LNCAP (cell line): ENCODE measurements at regions not wholly inside any gene's neighbourhood (a gene's known extent, or its start where the extent isn't known, plus 50 kb on each side); places are given as distances from the start of the nearest gene placed in this dataset.

Experiments
- CTCF ChIP-seq: fragments of 450-650 bp; IDR thresholded peaks from 2 replicates; pipeline ENCODE4 v1.5.1; 2017; ENCODE audit warnings: mild to moderate bottlenecking

DNA sequence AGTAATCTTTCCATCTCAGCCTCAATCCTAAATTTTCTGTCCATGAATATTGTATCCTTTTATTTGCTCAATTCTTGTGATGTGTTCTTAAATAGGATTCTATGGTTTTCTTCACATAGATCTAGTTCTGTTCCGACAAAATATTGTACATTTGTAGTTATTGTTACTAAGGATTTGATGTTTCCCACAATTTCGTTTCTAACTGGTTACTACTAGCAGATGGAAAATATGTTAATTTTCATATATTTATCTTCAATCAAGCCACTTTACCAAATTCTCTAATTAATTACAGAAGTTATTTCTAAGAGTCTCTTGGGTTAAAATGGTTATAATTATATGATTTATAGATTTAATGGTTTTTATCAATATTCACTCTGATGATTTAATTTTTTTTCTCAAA is 60.3 kb downstream of the SEC61B start:
- no peak for TF ChIP-seq CTCF

GRCh38 chr9:99285965-99286364 is 63.9 kb downstream of the SEC61B start:
- no peak for TF ChIP-seq CTCF

GRCh38 chr9:99286536-99286935 is 64.5 kb downstream of the SEC61B start:
- TF ChIP-seq CTCF, result no peak

GRCh38 chr9:99287641-99288040 is 65.6 kb downstream of the SEC61B start:
- no peak for TF ChIP-seq CTCF

DNA sequence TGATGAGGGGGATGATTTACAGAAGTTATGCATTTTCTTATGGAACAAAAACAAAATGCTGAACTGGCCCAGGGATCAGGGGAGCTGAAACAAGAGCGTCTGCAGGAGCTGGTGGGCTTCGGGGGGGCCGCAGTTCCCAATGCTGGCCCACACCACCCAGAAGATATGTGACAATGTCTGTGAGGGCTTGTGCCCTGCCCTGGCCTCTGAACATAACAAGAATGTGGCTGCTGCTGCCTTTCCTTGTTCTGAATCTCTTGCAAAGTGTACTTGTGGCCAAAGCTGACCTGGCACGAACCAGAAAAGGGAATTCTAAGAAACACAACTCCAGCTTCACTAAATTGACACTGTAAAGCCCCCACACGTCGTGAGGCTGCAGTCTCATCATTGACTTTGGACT is 66.7 kb downstream of the SEC61B start:
- no peak for TF ChIP-seq CTCF

DNA sequence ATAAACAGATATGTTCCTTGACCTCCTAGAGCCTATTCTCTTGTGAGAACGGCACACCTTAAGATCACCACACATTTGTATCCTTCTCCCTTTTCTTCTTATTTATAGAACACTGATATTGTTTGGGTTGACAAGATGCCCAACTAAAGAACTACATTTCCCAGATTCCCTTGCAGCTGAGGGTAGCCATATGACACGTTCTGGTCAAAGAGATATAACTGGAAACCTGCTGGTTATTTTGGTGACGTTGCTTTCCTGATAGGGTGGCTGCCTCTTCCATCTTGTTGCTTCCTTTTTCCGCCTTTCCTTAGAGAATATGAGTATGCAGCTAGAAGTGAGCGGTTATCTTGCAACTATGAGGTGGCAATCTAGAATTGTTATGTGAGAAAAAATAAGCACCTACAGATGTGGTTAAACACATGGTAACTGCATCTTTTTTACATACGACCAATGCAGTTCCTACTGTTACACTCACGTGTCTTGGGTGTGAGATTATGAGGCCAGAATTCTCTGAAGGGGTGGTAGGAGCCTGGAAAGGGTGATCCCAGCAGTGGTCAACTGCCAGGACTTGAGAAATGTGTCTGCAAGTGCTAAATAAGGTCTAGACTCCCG is 72.9 kb downstream of the SEC61B start:
- no peak for TF ChIP-seq CTCF

GRCh38 chr9:99296291-99296951 is 74.3 kb downstream of the SEC61B start:
- no peak for TF ChIP-seq CTCF
